Neural progenitor cell (in vitro differentiated cells): ENCODE measurements at regions not wholly inside any gene's neighbourhood (a gene's known extent, or its start where the extent isn't known, plus 50 kb on each side); places are given as distances from the start of the nearest gene placed in this dataset.
A peak's percentile ranks its signal among the peaks of the same experiment; 100 is the strongest.
"Not testable (repeated sequence)": the region's sequence is repeated elsewhere in the genome, so short reads cannot be mapped to it uniquely, and the experiment has no call there.

Experiments
- DNase-seq: peaks from one replicate; pipeline ENCODE4 v3.0.0-alpha.2; 2016; ENCODE audit warnings: low spot score
- H2AFZ ChIP-seq: fragments of 200-600 bp; sonication (generic); replicated peaks from 2 replicates; pipeline ENCODE4 v1.6.1; 2016; ENCODE audit warnings: antibody characterized with exemption
- H3F3A ChIP-seq: fragments of 200-600 bp; sonication (generic); 2 replicates; pipeline ENCODE4 v1.6.1; 2016; ENCODE audit warnings: antibody characterized with exemption, low read depth
- H3K27ac ChIP-seq: fragments of 200-600 bp; sonication (generic); 2 replicates; pipeline ENCODE4 v1.5.1; 2016; ENCODE audit warnings: mild to moderate bottlenecking
- H3K27me3 ChIP-seq: fragments of 200-600 bp; sonication (generic); 2 replicates; pipeline ENCODE4 v1.6.1; 2016; ENCODE audit warnings: mild to moderate bottlenecking, moderate library complexity
- H3K36me3 ChIP-seq: fragments of 200-600 bp; sonication (generic); 2 replicates; pipeline ENCODE4 v1.5.1; 2016
- H3K4me1 ChIP-seq: fragments of 200-600 bp; sonication (generic); 2 replicates; pipeline ENCODE4 v1.6.1; 2016; ENCODE audit warnings: mixed run types
- H3K4me2 ChIP-seq: fragments of 200-600 bp; sonication (generic); 2 replicates; pipeline ENCODE4 v1.6.1; 2016
- H3K4me3 ChIP-seq: fragments of 200-600 bp; sonication (generic); 2 replicates; pipeline ENCODE4 v1.5.1; 2016
- H3K79me2 ChIP-seq: fragments of 200-600 bp; sonication (generic); 2 replicates; pipeline ENCODE4 v1.6.1; 2016; ENCODE audit warnings: low read depth
- H3K9ac ChIP-seq: fragments of 200-600 bp; sonication (generic); 2 replicates; pipeline ENCODE4 v1.6.1; 2016
- H3K9me3 ChIP-seq: fragments of 200-600 bp; sonication (generic); 2 replicates; pipeline ENCODE4 v1.5.1; 2016; ENCODE audit warnings: low read depth
- H4K20me1 ChIP-seq: fragments of 200-600 bp; sonication (generic); 2 replicates; pipeline ENCODE4 v1.6.1; 2016; ENCODE audit warnings: low read depth
- H3K27ac Mint-ChIP-seq: 3 replicates; pipeline ENCODE4 v1.8.0; 2021; ENCODE audit warnings: mixed read lengths
- H3K27me3 Mint-ChIP-seq: 2 replicates; pipeline ENCODE4 v1.8.0; 2022; ENCODE audit warnings: low read depth, mild to moderate bottlenecking, inconsistent platforms, moderate library complexity, mixed read lengths; ENCODE audit not compliant: insufficient read depth
- H3K36me3 Mint-ChIP-seq: 3 replicates; pipeline ENCODE4 v1.8.0; 2021; ENCODE audit warnings: mixed read lengths
- H3K4me1 Mint-ChIP-seq: 3 replicates; pipeline ENCODE4 v1.8.0; 2021; ENCODE audit warnings: mixed read lengths
- H3K4me3 Mint-ChIP-seq: 3 replicates; pipeline ENCODE4 v1.8.0; 2021; ENCODE audit warnings: mild to moderate bottlenecking, moderate library complexity, mixed read lengths
- H3K9me3 Mint-ChIP-seq: 3 replicates; pipeline ENCODE4 v1.8.0; 2020; ENCODE audit warnings: mixed read lengths
- EZH2 ChIP-seq: fragments of 200-600 bp; sonication (generic); IDR thresholded peaks from 2 replicates; pipeline ENCODE4 v1.6.1; 2017; ENCODE audit warnings: antibody characterized with exemption, mild to moderate bottlenecking, moderate library complexity
- EZH2phosphoT487 ChIP-seq: fragments of 200-600 bp; sonication (generic); IDR thresholded peaks from 2 replicates; pipeline ENCODE4 v1.6.1; 2017; ENCODE audit warnings: antibody characterized with exemption
- TF ChIP-seq, protein P1 (sequence below): fragments of 200-600 bp; sonication (generic); IDR thresholded peaks from 2 replicates; pipeline ENCODE4 v1.5.1; 2017; ENCODE audit warnings: antibody characterized with exemption, mild to moderate bottlenecking

DNA sequence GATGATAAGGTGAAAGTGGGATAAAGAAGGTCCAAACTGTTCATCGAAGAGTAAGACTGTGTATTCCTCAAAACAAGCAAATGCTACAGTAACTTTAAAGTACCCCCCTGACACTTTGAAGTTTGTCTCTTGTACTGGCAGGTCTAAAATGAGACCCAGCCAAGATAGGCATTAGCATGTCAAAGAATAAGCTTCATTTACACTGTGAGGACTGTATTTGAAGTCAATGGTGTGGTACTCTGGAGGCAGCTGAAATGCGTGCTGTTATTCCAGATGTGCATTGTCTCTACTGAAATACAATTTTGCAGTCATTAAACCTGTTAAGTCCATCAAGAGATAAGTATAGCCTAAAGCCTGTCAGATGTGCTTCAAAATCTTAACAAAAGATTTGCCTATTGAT lies 288.9 kb upstream of the TECRL start:
- TF ChIP-seq, protein P1, sequence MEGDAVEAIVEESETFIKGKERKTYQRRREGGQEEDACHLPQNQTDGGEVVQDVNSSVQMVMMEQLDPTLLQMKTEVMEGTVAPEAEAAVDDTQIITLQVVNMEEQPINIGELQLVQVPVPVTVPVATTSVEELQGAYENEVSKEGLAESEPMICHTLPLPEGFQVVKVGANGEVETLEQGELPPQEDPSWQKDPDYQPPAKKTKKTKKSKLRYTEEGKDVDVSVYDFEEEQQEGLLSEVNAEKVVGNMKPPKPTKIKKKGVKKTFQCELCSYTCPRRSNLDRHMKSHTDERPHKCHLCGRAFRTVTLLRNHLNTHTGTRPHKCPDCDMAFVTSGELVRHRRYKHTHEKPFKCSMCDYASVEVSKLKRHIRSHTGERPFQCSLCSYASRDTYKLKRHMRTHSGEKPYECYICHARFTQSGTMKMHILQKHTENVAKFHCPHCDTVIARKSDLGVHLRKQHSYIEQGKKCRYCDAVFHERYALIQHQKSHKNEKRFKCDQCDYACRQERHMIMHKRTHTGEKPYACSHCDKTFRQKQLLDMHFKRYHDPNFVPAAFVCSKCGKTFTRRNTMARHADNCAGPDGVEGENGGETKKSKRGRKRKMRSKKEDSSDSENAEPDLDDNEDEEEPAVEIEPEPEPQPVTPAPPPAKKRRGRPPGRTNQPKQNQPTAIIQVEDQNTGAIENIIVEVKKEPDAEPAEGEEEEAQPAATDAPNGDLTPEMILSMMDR: no peak
- TF ChIP-seq EZH2: no peak
- no peak for TF ChIP-seq EZH2phosphoT487
- H3K4me1 Mint-ChIP-seq: peaks cover 6% of the 10 kb centered on the region

DNA sequence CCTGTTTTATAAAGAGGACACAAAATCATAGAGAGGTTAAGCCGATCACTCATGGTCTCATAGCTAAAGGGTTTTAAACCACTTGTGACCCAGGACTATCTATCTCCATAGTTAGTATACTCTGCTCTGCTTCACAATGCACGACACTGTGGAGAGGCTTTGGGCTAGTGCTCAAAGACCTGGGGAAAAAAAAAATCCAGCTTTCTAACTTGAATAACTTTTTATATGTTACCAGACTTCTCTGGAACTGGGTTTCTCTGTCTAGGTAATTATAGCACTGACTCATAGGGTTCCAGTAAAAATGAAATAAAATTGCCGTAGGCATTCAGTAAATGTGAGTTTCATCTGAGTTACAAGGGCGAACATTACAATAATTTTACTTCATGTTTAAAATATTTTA lies 273.7 kb upstream of the TECRL start:
- H3K4me1 Mint-ChIP-seq: no peaks in the 10 kb centered on the region
- H3K27me3 ChIP-seq: no peaks in the 10 kb centered on the region
- H3K79me2 ChIP-seq: no peaks in the 10 kb centered on the region
- no peak overlapping the region for H2AFZ ChIP-seq
- peaks cover 5% of the 10 kb centered on the region for H3K9me3 Mint-ChIP-seq
- H4K20me1 ChIP-seq: no peaks in the 10 kb centered on the region
- H3K27ac Mint-ChIP-seq: no peak overlapping the region
- no peak overlapping the region for H3K4me3 ChIP-seq
- H3K4me1 ChIP-seq: no peaks in the 10 kb centered on the region
- H3K9me3 ChIP-seq: no peaks in the 10 kb centered on the region
- H3K4me3 Mint-ChIP-seq: no peak overlapping the region
- H3K27me3 Mint-ChIP-seq: no peaks in the 10 kb centered on the region
- H3K36me3 Mint-ChIP-seq: no peaks in the 10 kb centered on the region
- no peak overlapping the region for H3K9ac ChIP-seq
- H3K4me2 ChIP-seq: no peak overlapping the region
- H3F3A ChIP-seq: no peaks in the 10 kb centered on the region
- TF ChIP-seq EZH2phosphoT487: no peak
- H3K36me3 ChIP-seq: no peaks in the 10 kb centered on the region
- H3K27ac ChIP-seq: no peak overlapping the region
- no peak for DNase-seq

More for the DNA sequence above, 288.9 kb upstream of the TECRL start:
- H3K4me2 ChIP-seq: no peak overlapping the region
- Mint-ChIP-seq H3K9me3 (no peaks in the 10 kb centered on the region), H3K27ac (no peak overlapping the region), H3K36me3 (no peaks in the 10 kb centered on the region), H3K27me3 (no peaks in the 10 kb centered on the region), H3K4me3 (no peak overlapping the region)
- no peak overlapping the region for H3K4me3 ChIP-seq
- no peaks in the 10 kb centered on the region for H3K36me3 ChIP-seq
- H3K4me1 ChIP-seq: no peaks in the 10 kb centered on the region
- H3F3A ChIP-seq: no peaks in the 10 kb centered on the region
- H4K20me1 ChIP-seq: no peaks in the 10 kb centered on the region
- no peak overlapping the region for H3K9ac ChIP-seq
- H2AFZ ChIP-seq: peak overlapping the region; percentile 53
- H3K79me2 ChIP-seq: no peaks in the 10 kb centered on the region
- no peaks in the 10 kb centered on the region for H3K27me3 ChIP-seq
- H3K9me3 ChIP-seq: no peaks in the 10 kb centered on the region
- no peak for DNase-seq
- H3K27ac ChIP-seq: no peak overlapping the region

DNA sequence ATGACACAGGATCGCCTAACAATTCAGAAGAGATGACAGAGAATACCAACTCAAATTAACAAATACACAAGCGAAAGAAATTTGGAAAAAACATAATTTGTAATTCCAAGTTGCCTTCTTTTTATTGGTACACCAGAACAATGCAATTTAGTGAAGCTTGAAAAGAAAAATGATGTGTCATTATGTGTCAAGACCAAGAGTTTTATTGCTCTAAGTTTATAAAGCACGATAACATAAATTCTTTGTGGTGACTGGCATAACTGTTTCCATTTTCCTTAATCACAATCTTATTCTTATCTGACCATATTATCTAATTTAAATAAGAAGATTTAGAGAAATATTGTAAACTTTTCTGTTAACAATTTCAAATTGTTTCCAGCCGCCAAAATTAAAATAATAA lies 273.2 kb upstream of the TECRL start:
- no peaks in the 10 kb centered on the region for H3K4me1 ChIP-seq
- no peak overlapping the region for H3K4me3 Mint-ChIP-seq
- H3F3A ChIP-seq: no peaks in the 10 kb centered on the region
- no peaks in the 10 kb centered on the region for H3K79me2 ChIP-seq
- H3K4me1 Mint-ChIP-seq: no peaks in the 10 kb centered on the region
- H3K27ac Mint-ChIP-seq: no peak overlapping the region
- no peaks in the 10 kb centered on the region for H3K36me3 ChIP-seq
- H3K36me3 Mint-ChIP-seq: no peaks in the 10 kb centered on the region
- no peak overlapping the region for H3K9ac ChIP-seq
- H3K9me3 Mint-ChIP-seq: peaks cover 2% of the 10 kb centered on the region
- H4K20me1 ChIP-seq: no peaks in the 10 kb centered on the region
- TF ChIP-seq EZH2: no peak
- TF ChIP-seq EZH2phosphoT487: no peak
- TF ChIP-seq, protein P1: no peak
- H3K27me3 ChIP-seq: no peaks in the 10 kb centered on the region
- no peak for DNase-seq
- H2AFZ ChIP-seq: no peak overlapping the region
- no peak overlapping the region for H3K4me3 ChIP-seq
- no peak overlapping the region for H3K4me2 ChIP-seq
- H3K27ac ChIP-seq: no peak overlapping the region
- no peaks in the 10 kb centered on the region for H3K27me3 Mint-ChIP-seq
- H3K9me3 ChIP-seq: no peaks in the 10 kb centered on the region

DNA sequence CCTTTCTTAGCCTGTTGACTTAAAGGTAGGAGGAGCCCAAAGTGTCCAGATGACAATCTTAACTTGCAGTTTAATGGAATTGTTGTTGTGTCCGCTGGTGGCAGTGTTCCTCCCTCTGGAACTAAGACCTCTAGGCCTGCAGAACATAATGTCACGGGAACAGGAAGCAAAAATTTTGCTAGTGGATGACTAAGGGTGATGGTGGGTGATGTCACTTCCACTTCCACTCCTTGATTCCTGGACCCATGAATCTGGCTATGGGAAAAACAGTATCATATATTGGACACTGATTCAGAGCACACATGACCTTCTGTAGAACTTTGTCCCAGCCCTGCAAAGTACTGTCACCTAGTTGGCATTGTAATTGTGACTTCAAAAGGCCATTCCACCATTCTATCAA lies 263.9 kb upstream of the TECRL start:
- H3K9me3 Mint-ChIP-seq: peaks cover 19% of the 10 kb centered on the region
- not testable (repeated sequence) for H3K27ac Mint-ChIP-seq, H3K4me3 ChIP-seq, H3K9ac ChIP-seq, H3K79me2 ChIP-seq, H3K36me3 Mint-ChIP-seq, H3K36me3 ChIP-seq, H3K9me3 ChIP-seq, H3K4me1 Mint-ChIP-seq, H3K4me3 Mint-ChIP-seq, H3K4me1 ChIP-seq, H4K20me1 ChIP-seq, H3K4me2 ChIP-seq, H3K27me3 Mint-ChIP-seq, H3K27ac ChIP-seq, H3K27me3 ChIP-seq, DNase-seq, H2AFZ ChIP-seq, H3F3A ChIP-seq
